GM18861 (cell line): ENCODE measurements at regions not wholly inside any gene's neighbourhood (a gene's known extent, or its start where the extent isn't known, plus 50 kb on each side); places are given as distances from the start of the nearest gene placed in this dataset.

Experiments
- ATAC-seq: cut with Tn5 transposase; IDR thresholded peaks from one replicate; pipeline ENCODE4 v1.9.1; 2021; ENCODE audit not compliant: unreplicated experiment

- no peak for ATAC-seq
These were observed 249.2 kb upstream of the GPRIN3 start for GRCh38 chr4:89556601-89557305.

- ATAC-seq, result no peak
These were observed 243.6 kb upstream of the GPRIN3 start for GRCh38 chr4:89551191-89551590.

- ATAC-seq, result no peak
These were observed 242.3 kb upstream of the GPRIN3 start for GRCh38 chr4:89549907-89550306.

- no peak for ATAC-seq
These were observed 237.7 kb upstream of the GPRIN3 start for GRCh38 chr4:89545315-89545714.

- no peak for ATAC-seq
These were observed 234.4 kb upstream of the GPRIN3 start for GRCh38 chr4:89541998-89542397.

- no peak for ATAC-seq
These were observed 232.5 kb upstream of the GPRIN3 start for GRCh38 chr4:89539797-89540711.

- no peak for ATAC-seq
These were observed 231.8 kb upstream of the GPRIN3 start for GRCh38 chr4:89539374-89539773.

GRCh38 chr4:89538886-89539285 lies 231.3 kb upstream of the GPRIN3 start:
- ATAC-seq, result no peak

GRCh38 chr4:89538171-89538570 lies 230.6 kb upstream of the GPRIN3 start:
- no peak for ATAC-seq

- ATAC-seq, result no peak
These were observed 229.7 kb upstream of the GPRIN3 start for GRCh38 chr4:89537281-89537680.

GRCh38 chr4:89535251-89535650 lies 227.7 kb upstream of the GPRIN3 start:
- no peak for ATAC-seq

- ATAC-seq, result no peak
These were observed 226.8 kb upstream of the GPRIN3 start for GRCh38 chr4:89534356-89534755.

GRCh38 chr4:89531932-89532640 lies 224.5 kb upstream of the GPRIN3 start:
- no peak for ATAC-seq

GRCh38 chr4:89528526-89529133 lies 221.0 kb upstream of the GPRIN3 start:
- no peak for ATAC-seq

- ATAC-seq, result no peak
These were observed 214.2 kb upstream of the GPRIN3 start for GRCh38 chr4:89521826-89522225.

GRCh38 chr4:89519771-89520320 lies 212.2 kb upstream of the GPRIN3 start:
- ATAC-seq, result no peak

GRCh38 chr4:89518259-89518658 lies 210.7 kb upstream of the GPRIN3 start:
- no peak for ATAC-seq

GRCh38 chr4:89514811-89515210 lies 207.2 kb upstream of the GPRIN3 start:
- no peak for ATAC-seq

- no peak for ATAC-seq
These were observed 204.2 kb upstream of the GPRIN3 start for GRCh38 chr4:89511776-89512175.

GRCh38 chr4:89509708-89510281 lies 202.2 kb upstream of the GPRIN3 start:
- peak; percentile 100 for ATAC-seq
